ENCODE measurements at regions not wholly inside any gene's neighbourhood (a gene's known extent, or its start where the extent isn't known, plus 50 kb on each side); places are given as distances from the start of the nearest gene placed in this dataset.

- no TSS peak for BruUV-seq (replicated peaks)
Observed at GRCh38 chr13:108486096-108486495, 143.3 kb upstream of the MYO16 start.

More at GRCh38 chr13:108486096-108486495, 143.3 kb upstream of the MYO16 start:
- TF ChIP-seq NCOA2 (CRISPR knock-in tag; IDR thresholded peaks at IDR 0.05) (no peak), ZNF556 (CRISPR knock-in tag; IDR thresholded peaks at IDR 0.05; ENCODE audit: borderline replicate concordance) (no peak), ZNF674 (CRISPR knock-in tag; IDR thresholded peaks at IDR 0.05; ENCODE audit: low read depth) (no peak), ZFP90 (CRISPR knock-in tag; IDR thresholded peaks at IDR 0.05; ENCODE audit: borderline replicate concordance) (no peak), YEATS4 (CRISPR knock-in tag; IDR thresholded peaks at IDR 0.05; ENCODE audit: borderline replicate concordance) (no peak), TGIF2 (CRISPR knock-in tag; IDR thresholded peaks at IDR 0.05) (no peak), GABPA (IDR thresholded peaks at IDR 0.05; ENCODE audit: low read depth, low read length) (no peak), GABPA (CRISPR knock-in tag; IDR thresholded peaks at IDR 0.05; ENCODE audit: low read depth) (no peak), NFE2 (CRISPR knock-in tag; IDR thresholded peaks at IDR 0.05) (no peak), CREB1 (IDR thresholded peaks at IDR 0.05) (no peak), CREB1 (CRISPR knock-in tag; IDR thresholded peaks at IDR 0.05) (no peak), ZBTB1 (CRISPR knock-in tag; IDR thresholded peaks at IDR 0.05; ENCODE audit: borderline replicate concordance) (no peak), SP1 (IDR thresholded peaks at IDR 0.05) (no peak), SP1 (CRISPR knock-in tag; IDR thresholded peaks at IDR 0.05) (no peak), TAF15 (IDR thresholded peaks at IDR 0.05; ENCODE audit: low read depth, low read length, poor library complexity, severe bottlenecking) (no peak), KLF12 (CRISPR knock-in tag; IDR thresholded peaks at IDR 0.05; ENCODE audit: borderline replicate concordance) (no peak), MED8 (CRISPR knock-in tag; IDR thresholded peaks at IDR 0.05; ENCODE audit: insufficient replicate concordance) (no peak), IRF9 (CRISPR knock-in tag; IDR thresholded peaks at IDR 0.05; ENCODE audit: borderline replicate concordance) (no peak), ZNF772 (CRISPR knock-in tag; IDR thresholded peaks at IDR 0.05) (no peak), ZNF3 (CRISPR knock-in tag; IDR thresholded peaks at IDR 0.05) (no peak), ERF (CRISPR knock-in tag; IDR thresholded peaks at IDR 0.05) (no peak)
- TF ChIP-seq, protein P1, sequence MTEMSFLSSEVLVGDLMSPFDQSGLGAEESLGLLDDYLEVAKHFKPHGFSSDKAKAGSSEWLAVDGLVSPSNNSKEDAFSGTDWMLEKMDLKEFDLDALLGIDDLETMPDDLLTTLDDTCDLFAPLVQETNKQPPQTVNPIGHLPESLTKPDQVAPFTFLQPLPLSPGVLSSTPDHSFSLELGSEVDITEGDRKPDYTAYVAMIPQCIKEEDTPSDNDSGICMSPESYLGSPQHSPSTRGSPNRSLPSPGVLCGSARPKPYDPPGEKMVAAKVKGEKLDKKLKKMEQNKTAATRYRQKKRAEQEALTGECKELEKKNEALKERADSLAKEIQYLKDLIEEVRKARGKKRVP (CRISPR knock-in tag; IDR thresholded peaks at IDR 0.05), result no peak
- TF ChIP-seq, protein P2, sequence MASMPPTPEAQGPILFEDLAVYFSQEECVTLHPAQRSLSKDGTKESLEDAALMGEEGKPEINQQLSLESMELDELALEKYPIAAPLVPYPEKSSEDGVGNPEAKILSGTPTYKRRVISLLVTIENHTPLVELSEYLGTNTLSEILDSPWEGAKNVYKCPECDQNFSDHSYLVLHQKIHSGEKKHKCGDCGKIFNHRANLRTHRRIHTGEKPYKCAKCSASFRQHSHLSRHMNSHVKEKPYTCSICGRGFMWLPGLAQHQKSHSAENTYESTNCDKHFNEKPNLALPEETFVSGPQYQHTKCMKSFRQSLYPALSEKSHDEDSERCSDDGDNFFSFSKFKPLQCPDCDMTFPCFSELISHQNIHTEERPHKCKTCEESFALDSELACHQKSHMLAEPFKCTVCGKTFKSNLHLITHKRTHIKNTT (CRISPR knock-in tag; IDR thresholded peaks at IDR 0.05), result no peak
- DNase-seq (ENCODE audit: low spot score) (no peak), FAIRE-seq (no peak), ATAC-seq (no peak)
- in situ Hi-C loops (cut with HindIII; ENCODE audit: extremely low pct_ligation_motif_present, low pct_unique_long_range_greater_than_20kb) (no loop called here), intact Hi-C loops (cut with micrococcal nuclease; ENCODE audit: unreplicated experiment) (no loop called here)
- Histone ChIP-seq H3K27ac (ENCODE audit: extremely low read length, insufficient read depth, low read length) (no peak overlapping the region), H3K9me3 (ENCODE audit: low read length) (peaks cover 25% of the 10 kb centered on the region), H3K4me1 (ENCODE audit: insufficient read depth, low read length) (no peaks in the 10 kb centered on the region), H3K9ac (ENCODE audit: insufficient read depth, low read depth, low read length) (no peak overlapping the region), H3K36me3 (replicated peaks in 1 of 2; ENCODE audit: control insufficient read depth in 1 of 2, insufficient read depth in 2 of 2, low read length in 2 of 2) (no peaks in the 10 kb centered on the region), H3K27me3 (ENCODE audit: control insufficient read depth in 1 of 2, insufficient read depth in 2 of 2, low read length in 2 of 2) (no peaks in the 10 kb centered on the region), H3K79me2 (ENCODE audit: insufficient read depth, low read length) (no peaks in the 10 kb centered on the region), H3K4me2 (ENCODE audit: low read depth, low read length) (no peak overlapping the region), H2AFZ (ENCODE audit: low read length) (no peak overlapping the region), H4K20me1 (ENCODE audit: insufficient read depth, low read length) (no peaks in the 10 kb centered on the region), H3K4me3 (replicated peaks in 1 of 3; ENCODE audit: insufficient read depth in 1 of 3, low read depth in 2 of 3, low read length in 3 of 3) (no peak overlapping the region)
- ChIA-PET CTCF (ENCODE audit: low intra/inter-chr PET ratio, low total read pairs) (no interaction called here), POLR2A (no interaction called here)
